Erythroblast (primary cell): ENCODE measurements at regions not wholly inside any gene's neighbourhood (a gene's known extent, or its start where the extent isn't known, plus 50 kb on each side); places are given as distances from the start of the nearest gene placed in this dataset.

Experiments
- DNase-seq, 2 experiments: peaks; one replicate each; lab custom pipeline; 2025; lab: John Stamatoyannopoulos, UW
- GATA1 ChIP-seq: IDR thresholded peaks from 2 replicates; pipeline ENCODE4 v1.6.1; 2011; ENCODE audit warnings: low read depth, mild to moderate bottlenecking, control low read depth, low read length, moderate library complexity
- POLR2A ChIP-seq: IDR thresholded peaks from 2 replicates; pipeline ENCODE4 v1.6.1; 2011; ENCODE audit warnings: mild to moderate bottlenecking, low read length

DNA sequence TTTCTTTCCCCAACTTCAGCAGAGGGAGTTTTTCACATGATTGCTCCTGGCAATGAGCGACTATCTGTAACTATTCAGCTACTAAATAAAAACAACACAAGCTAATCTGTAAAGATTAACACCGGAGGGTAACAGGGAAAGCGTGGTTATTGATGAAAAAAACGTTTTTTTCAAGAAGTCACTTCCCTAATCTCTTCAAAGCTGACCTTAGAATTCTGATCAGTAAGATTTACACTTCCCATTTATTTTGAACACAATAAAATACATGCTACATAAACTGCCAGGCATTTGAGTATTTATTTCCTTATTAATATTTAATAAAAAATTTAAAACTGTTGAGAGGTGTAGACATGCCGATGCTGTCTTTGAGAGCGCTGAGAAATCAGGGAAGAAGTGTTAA, 207.4 kb upstream of the HDAC4 start:
- TF ChIP-seq GATA1, result no peak
- TF ChIP-seq POLR2A, result no peak
- DNase-seq, result no peak

DNA sequence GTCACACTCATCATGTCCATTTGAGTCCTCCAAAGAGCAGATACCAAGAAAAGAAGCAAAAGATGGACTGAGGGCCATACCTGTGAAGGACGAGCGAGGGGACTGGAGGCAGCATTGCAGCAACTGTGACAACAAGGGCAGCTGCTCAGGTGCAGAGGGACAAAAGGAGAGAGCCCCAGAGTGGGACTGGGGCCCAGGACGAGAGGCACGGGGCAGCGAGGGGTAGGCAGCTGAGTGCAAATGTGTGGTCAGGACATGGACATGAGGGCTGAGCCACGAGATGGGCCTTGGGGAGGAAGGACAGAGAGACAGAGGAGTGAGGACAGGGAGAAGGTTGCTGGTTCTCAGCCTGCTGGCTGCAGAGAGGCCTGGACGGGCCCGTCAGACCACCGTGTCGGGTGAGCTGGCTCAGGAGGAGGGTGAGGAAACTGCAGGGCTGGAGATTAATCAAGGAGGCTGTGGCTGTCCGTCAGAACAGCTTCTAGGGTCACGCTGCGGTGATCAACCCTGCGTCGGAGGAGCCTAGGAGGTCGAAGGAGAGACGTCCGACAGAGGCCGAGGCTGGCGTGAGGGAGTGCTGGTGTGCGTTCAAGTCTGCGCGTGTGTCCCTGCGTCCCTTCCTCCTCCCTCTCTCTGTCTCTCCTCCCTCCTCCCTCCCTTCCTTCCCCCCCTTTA, 206.8 kb upstream of the HDAC4 start:
- no peak for TF ChIP-seq GATA1
- no peak for TF ChIP-seq POLR2A
- no peak for DNase-seq

DNA sequence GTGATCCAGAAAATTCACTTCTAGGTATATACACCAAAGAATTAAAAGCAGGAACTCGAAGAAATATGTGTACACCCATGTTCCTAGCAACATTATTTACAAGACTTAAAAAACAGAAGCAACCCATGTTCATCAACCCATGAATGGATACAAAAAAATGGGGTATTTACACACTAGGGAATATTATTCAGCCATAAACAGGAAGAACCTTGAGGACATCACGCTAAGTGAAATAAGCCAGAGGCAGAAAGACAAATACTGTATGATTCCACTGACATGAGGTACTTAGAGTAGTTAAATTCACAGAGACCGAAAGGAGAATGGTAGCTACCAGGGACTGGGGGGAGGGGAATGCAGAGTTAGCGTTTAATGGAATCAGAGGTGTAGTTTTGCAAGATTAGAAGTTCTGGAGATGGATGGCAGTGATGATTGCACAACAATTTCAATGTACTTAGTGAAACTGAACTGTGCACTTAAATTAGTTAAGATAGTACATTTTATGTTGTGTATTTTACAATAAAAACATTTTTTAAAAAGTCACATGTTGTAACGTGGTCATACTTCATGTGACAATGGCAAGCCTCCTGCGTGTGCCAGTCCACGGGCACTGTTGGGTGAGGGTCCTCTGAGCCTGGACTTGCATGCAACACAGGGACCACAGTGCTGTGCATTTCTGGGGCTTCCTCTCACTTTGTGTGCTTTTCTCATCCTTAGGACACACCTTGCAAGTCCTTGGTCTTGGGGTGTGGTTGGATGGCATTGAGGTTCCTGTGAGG, 206.1 kb upstream of the HDAC4 start:
- DNase-seq, result no peak
- TF ChIP-seq POLR2A (no peak), GATA1 (no peak)

DNA sequence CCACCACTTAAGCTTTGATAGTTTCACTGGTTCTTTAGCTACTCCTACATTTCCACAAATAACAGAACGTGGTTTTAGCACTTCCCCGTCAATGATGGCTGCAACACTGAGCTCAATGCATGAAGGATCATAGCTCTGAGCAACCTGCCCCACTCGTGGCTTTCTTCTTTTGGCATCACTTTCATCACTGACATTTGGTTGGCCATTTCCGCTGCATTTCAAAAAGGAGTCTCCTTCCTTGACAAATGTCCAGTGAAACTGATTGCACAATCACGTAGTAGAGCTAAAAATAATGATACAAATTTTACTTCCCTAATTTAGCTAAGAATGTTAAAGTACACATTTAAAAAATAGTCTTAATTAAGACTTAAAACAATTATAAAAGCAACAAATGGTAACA, 205.2 kb upstream of the HDAC4 start:
- no peak for DNase-seq

GRCh38 chr2:239605409-239605808, 204.6 kb upstream of the HDAC4 start:
- DNase-seq, result no peak
- TF ChIP-seq POLR2A, result no peak
- no peak for TF ChIP-seq GATA1

More for the DNA sequence above, 205.2 kb upstream of the HDAC4 start:
- TF ChIP-seq POLR2A (no peak), GATA1 (no peak)

DNA sequence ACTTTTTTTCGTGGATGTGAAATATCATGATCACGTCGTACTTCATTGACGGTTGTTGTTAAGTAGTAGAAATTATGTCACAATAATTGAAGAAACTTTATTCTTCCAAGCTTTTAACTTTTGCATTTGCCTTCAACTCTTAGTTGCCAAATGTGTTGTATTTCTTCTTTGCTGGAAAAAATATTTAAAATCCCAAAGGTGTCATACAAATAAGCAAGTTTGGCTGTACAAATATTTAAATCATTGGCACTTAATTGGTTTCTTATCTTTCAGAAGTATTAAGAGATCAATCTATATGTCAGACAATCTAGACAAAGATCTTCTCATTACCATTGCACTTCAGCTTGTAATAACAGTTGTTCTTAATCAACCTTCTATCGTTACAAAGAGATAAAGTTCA, 204.0 kb upstream of the HDAC4 start:
- DNase-seq, result no peak
- TF ChIP-seq GATA1 (no peak), POLR2A (no peak)

DNA sequence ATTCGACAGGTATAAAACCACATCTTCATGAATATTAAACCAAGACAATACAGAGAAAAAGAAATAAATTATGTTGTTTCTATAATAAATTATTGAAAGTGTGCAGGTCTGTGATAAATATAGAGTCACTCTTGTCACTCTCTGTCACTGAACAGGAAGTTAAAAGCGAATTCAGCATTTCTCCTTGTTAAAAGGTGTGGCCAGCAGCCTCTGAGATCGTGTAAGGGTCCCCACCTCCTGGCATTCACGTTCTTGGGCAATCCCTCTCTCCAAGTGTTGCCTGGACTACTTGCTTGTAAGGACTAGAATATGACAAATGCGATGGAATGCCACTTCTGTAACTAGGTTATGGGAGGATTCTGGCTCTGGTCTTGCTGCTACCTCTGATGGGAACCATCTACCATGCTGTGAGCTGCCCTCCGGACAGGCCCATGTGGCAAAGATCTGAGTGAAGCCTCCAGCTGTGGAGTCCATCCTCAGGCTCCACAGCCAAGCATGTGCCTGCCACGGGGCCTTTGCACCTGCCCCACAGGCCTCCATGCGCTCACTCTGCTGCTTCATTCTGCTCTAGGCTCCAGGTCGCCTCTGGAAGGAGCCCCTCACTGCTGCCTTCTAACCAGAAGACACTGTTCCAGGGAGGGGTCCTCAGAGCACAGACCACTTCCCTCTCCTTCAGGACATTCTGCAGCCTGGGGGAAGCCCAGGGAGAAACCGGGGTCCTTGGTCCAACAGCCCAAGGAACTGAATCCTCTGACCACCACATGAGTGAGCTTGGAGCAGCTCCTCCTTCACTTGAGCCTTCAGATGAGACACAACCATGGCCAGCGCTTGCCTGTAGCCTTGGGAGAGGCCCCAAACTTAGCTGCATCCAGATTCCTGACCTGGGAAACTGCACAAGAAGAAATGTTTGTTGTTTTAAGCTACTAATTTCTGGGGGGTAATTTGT, 202.9 kb upstream of the HDAC4 start:
- no peak for DNase-seq
- TF ChIP-seq GATA1 (no peak), POLR2A (no peak)

GRCh38 chr2:239602290-239603282, 201.8 kb upstream of the HDAC4 start:
- DNase-seq, result no peak
- TF ChIP-seq POLR2A (no peak), GATA1 (no peak)

DNA sequence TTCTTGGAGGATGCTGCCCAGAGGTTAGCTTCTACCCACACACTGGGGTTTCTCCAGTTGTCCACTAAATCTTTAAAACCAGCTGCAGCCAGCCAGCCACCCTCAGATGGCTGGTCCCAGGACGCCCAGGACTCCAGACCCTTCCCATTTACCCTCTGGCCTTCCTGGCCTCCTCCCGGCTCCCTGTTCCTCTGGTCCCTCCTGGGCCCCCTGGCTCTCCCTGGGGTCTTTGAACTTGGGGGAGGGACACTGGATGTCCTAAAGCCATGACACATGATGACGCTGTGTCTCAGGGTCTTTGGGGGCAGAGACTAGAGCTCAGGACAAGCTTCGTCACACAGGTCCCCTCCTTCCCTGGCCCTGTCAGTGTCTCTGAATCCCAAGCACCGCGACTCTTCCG, 201.1 kb upstream of the HDAC4 start:
- TF ChIP-seq GATA1 (no peak), POLR2A (no peak)
- DNase-seq, result no peak

DNA sequence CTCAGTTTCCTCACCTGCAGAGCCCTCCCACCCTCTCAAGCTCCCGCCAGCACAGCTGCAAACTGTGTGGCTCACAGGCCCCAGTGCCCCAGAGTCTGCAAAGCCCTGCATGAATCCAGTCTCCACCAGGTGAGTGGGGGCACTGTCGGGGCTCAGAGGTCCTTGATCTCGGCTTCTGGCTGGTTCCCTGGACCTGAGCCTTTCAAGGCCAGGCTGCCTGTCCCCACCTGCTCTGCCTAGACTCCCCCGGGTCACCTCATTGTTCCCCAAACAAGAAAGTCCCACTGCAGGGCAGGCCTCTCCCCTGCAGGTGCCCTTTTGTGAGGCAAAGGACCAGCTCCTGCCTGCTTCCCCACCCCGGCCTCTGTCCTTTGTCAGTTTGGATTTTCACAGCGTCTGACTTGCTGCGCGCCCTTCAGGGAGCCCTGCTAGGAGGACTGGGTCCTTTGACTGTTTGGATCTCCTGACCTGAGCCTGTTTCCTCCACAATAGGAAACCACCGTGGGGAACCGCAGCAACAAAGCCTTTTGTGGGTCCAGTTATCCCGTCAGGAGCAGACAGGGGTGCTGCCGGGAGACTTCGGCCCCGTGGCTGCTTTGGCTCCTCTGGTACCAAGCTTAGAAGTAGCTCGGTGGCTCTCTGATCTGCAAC, 200.5 kb upstream of the HDAC4 start:
- TF ChIP-seq POLR2A, result no peak
- TF ChIP-seq GATA1, result no peak
- no peak for DNase-seq

- TF ChIP-seq GATA1, result no peak
- TF ChIP-seq POLR2A, result no peak
- no peak for DNase-seq
Measured at GRCh38 chr2:239600650-239601049, 199.8 kb upstream of the HDAC4 start.

- no peak for DNase-seq
- no peak for TF ChIP-seq POLR2A
- no peak for TF ChIP-seq GATA1
Measured at GRCh38 chr2:239600001-239600593, 199.3 kb upstream of the HDAC4 start.

GRCh38 chr2:239599299-239599698, 198.5 kb upstream of the HDAC4 start:
- DNase-seq, result no peak
- TF ChIP-seq GATA1 (no peak), POLR2A (no peak)
